ENCODE measurements at regions not wholly inside any gene's neighbourhood (a gene's known extent, or its start where the extent isn't known, plus 50 kb on each side); places are given as distances from the start of the nearest gene placed in this dataset.

DNA sequence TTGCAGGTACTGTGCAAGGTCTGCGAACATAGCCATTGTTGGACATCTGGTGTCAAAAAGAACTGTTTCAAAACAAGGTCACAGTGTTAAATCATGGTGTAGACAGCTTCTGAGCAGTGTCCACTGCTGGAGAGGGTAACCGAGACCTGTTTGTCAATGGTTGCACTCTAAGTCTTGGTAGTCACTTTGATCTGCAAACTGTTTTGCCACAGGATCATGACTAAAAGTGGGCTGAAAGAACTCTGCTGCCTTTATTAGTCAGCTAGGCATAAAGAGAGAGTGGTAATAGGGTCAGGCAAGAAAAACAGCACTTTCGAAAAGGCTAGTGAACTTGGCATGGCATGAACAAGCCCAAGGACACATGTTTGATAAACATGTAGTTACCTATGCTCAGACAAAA is 552.3 kb upstream of the CITED2 start:
- TF ChIP-seq, protein P1, sequence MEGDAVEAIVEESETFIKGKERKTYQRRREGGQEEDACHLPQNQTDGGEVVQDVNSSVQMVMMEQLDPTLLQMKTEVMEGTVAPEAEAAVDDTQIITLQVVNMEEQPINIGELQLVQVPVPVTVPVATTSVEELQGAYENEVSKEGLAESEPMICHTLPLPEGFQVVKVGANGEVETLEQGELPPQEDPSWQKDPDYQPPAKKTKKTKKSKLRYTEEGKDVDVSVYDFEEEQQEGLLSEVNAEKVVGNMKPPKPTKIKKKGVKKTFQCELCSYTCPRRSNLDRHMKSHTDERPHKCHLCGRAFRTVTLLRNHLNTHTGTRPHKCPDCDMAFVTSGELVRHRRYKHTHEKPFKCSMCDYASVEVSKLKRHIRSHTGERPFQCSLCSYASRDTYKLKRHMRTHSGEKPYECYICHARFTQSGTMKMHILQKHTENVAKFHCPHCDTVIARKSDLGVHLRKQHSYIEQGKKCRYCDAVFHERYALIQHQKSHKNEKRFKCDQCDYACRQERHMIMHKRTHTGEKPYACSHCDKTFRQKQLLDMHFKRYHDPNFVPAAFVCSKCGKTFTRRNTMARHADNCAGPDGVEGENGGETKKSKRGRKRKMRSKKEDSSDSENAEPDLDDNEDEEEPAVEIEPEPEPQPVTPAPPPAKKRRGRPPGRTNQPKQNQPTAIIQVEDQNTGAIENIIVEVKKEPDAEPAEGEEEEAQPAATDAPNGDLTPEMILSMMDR (conservative IDR thresholded peaks at IDR 0.05; ENCODE audit: low read depth, low read length): no peak
- no peak for TF ChIP-seq EZH2 (IDR thresholded peaks at IDR 0.05; ENCODE audit: borderline replicate concordance, low read depth, low read length, poor library complexity, severe bottlenecking)

Data from A673 (cell line).